Fibroblast of lung (primary cell): ENCODE measurements at regions not wholly inside any gene's neighbourhood (a gene's known extent, or its start where the extent isn't known, plus 50 kb on each side); places are given as distances from the start of the nearest gene placed in this dataset.

Experiments used
- DNase-seq, 2 donors: peaks; one replicate each; pipeline versions ENCODE4 v3.0.0 to v3.0.0-alpha.2; 2010; ENCODE audit warnings: low read depth in 2 of 2
- H2AFZ ChIP-seq: 2 replicates; pipeline ENCODE4 v1.5.1; 2012; ENCODE audit warnings: low read length, control low read depth, inconsistent platforms
- H3K27ac ChIP-seq: 2 replicates; pipeline ENCODE4 v1.5.1; 2011; ENCODE audit warnings: low read length, control low read depth; ENCODE audit not compliant: insufficient read depth
- H3K27me3 ChIP-seq: 2 replicates; pipeline ENCODE4 v1.5.1; 2011; ENCODE audit warnings: mild to moderate bottlenecking, low read length; ENCODE audit not compliant: control insufficient read depth, insufficient read depth
- H3K36me3 ChIP-seq: 2 replicates; pipeline ENCODE4 v1.5.1; 2011; ENCODE audit warnings: low read length; ENCODE audit not compliant: control insufficient read depth, insufficient read depth
- H3K4me1 ChIP-seq: 2 replicates; pipeline ENCODE4 v1.5.1; 2011; ENCODE audit warnings: low read length; ENCODE audit not compliant: control insufficient read depth, insufficient read depth; ENCODE audit errors: extremely low read depth
- H3K4me2 ChIP-seq: 2 replicates; pipeline ENCODE4 v1.5.1; 2011; ENCODE audit warnings: low read length, control low read depth; ENCODE audit not compliant: insufficient read depth; ENCODE audit errors: extremely low read depth
- H3K4me3 ChIP-seq, 4 experiments: fragments of 200-600 bp in 1 of 4; sonication (generic) in 1 of 4; replicated peaks in 1 of 4; 2 replicates each; pipeline ENCODE4 v1.5.1; 2011 to 2016; ENCODE audit warnings: low read length in 4 of 4, low read depth in 3 of 4, mild to moderate bottlenecking in 3 of 4, control low read depth in 2 of 4, inconsistent platforms in 1 of 4, mixed read lengths in 1 of 4; ENCODE audit not compliant: insufficient read depth in 1 of 4; ENCODE audit errors: control extremely low read depth in 1 of 4
- H3K79me2 ChIP-seq: 2 replicates; pipeline ENCODE4 v1.5.1; 2012; ENCODE audit warnings: mild to moderate bottlenecking, low read length, inconsistent platforms; ENCODE audit not compliant: control insufficient read depth, insufficient read depth
- H3K9ac ChIP-seq: 2 replicates; pipeline ENCODE4 v1.5.1; 2011; ENCODE audit warnings: mild to moderate bottlenecking, low read length, control low read depth; ENCODE audit not compliant: insufficient read depth
- H3K9me3 ChIP-seq: 2 replicates; pipeline ENCODE4 v1.5.1; 2012; ENCODE audit warnings: low read depth, low read length; ENCODE audit not compliant: control insufficient read depth, insufficient read depth
- H4K20me1 ChIP-seq: 2 replicates; pipeline ENCODE4 v1.5.1; 2011; ENCODE audit warnings: low read length; ENCODE audit not compliant: control insufficient read depth, insufficient read depth; ENCODE audit errors: extremely low read depth
- EZH2 ChIP-seq: IDR thresholded peaks from 2 replicates; pipeline ENCODE4 v1.5.1; 2012; ENCODE audit warnings: low read length, control low read depth, mild to moderate bottlenecking; ENCODE audit errors: missing control alignments
- TF ChIP-seq, protein P1 (sequence below), 2 donors: IDR thresholded peaks in 1 of 2; conservative IDR thresholded peaks in 1 of 2; 1 replicate in 1 of 2; 2 replicates in 1 of 2; pipeline ENCODE4 v1.5.1; 2011 to 2012; ENCODE audit warnings: low read length in 2 of 2, control low read depth in 1 of 2, inconsistent platforms in 1 of 2, low read depth in 1 of 2, mild to moderate bottlenecking in 1 of 2

DNA sequence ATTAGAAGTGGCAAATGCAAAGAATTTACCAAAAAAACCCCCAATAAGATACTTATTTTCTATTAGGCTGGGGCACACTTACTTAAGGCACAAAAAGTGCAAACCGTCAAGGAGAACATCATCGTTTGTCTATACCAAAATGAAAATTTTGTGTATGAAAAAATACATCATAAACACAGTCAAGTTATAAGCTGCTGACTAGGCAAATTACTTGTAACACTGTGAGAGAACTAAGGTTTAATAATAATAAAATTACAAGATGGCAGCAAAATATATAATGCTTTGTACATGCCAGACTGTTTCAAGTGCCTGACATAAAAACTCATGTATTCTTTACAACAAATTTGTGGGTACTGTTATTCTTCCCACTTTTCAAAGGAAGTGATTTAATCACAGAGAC is 297.2 kb upstream of the CRBN start:
- H3K27me3 ChIP-seq: no peaks in the 10 kb centered on the region
- no peaks in the 10 kb centered on the region for H4K20me1 ChIP-seq
- H3K79me2 ChIP-seq: no peaks in the 10 kb centered on the region
- H3K4me3 ChIP-seq: no peak overlapping the region
- no peak overlapping the region for H3K27ac ChIP-seq
- TF ChIP-seq, protein P1, sequence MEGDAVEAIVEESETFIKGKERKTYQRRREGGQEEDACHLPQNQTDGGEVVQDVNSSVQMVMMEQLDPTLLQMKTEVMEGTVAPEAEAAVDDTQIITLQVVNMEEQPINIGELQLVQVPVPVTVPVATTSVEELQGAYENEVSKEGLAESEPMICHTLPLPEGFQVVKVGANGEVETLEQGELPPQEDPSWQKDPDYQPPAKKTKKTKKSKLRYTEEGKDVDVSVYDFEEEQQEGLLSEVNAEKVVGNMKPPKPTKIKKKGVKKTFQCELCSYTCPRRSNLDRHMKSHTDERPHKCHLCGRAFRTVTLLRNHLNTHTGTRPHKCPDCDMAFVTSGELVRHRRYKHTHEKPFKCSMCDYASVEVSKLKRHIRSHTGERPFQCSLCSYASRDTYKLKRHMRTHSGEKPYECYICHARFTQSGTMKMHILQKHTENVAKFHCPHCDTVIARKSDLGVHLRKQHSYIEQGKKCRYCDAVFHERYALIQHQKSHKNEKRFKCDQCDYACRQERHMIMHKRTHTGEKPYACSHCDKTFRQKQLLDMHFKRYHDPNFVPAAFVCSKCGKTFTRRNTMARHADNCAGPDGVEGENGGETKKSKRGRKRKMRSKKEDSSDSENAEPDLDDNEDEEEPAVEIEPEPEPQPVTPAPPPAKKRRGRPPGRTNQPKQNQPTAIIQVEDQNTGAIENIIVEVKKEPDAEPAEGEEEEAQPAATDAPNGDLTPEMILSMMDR (conservative IDR thresholded peaks at IDR 0.05 in 1 of 2, IDR thresholded peaks at IDR 0.05 in 1 of 2; ENCODE audit: low read depth in 1 of 2, low read length in 2 of 2): no peak
- no peak for TF ChIP-seq EZH2
- H3K4me1 ChIP-seq: no peaks in the 10 kb centered on the region
- no peak overlapping the region for H2AFZ ChIP-seq
- H3K9ac ChIP-seq: no peak overlapping the region
- no peak for DNase-seq
- no peaks in the 10 kb centered on the region for H3K9me3 ChIP-seq
- H3K36me3 ChIP-seq: no peaks in the 10 kb centered on the region
- H3K4me2 ChIP-seq: no peak overlapping the region

DNA sequence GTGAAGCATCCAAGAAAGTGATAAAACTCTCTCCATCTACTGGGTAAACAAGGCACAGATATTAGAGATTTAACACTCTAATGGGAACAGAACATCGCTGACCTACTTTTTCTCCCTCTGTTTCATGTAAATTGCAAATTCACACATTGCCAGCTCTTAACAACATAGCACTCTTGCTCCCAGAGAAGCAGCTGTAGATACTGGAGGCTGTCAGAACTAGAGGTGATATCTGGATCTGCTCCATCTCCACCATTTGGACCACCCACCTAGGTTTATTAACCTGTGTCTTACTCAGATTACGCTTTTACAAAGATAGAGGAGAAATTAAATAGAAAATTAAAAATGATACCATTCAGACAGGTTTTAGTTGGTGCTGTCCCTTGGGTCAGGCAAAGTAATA is 289.1 kb upstream of the CRBN start:
- no peak overlapping the region for H3K9ac ChIP-seq
- no peaks in the 10 kb centered on the region for H4K20me1 ChIP-seq
- no peak overlapping the region for H3K27ac ChIP-seq
- H3K9me3 ChIP-seq: no peaks in the 10 kb centered on the region
- H3K4me1 ChIP-seq: no peaks in the 10 kb centered on the region
- no peak for TF ChIP-seq EZH2
- TF ChIP-seq, protein P1 (conservative IDR thresholded peaks at IDR 0.05 in 1 of 2, IDR thresholded peaks at IDR 0.05 in 1 of 2; ENCODE audit: low read depth in 1 of 2, low read length in 2 of 2): no peak
- H2AFZ ChIP-seq: no peak overlapping the region
- no peaks in the 10 kb centered on the region for H3K27me3 ChIP-seq
- no peak overlapping the region for H3K4me3 ChIP-seq
- no peaks in the 10 kb centered on the region for H3K79me2 ChIP-seq
- no peaks in the 10 kb centered on the region for H3K36me3 ChIP-seq
- H3K4me2 ChIP-seq: no peak overlapping the region
- DNase-seq: no peak

DNA sequence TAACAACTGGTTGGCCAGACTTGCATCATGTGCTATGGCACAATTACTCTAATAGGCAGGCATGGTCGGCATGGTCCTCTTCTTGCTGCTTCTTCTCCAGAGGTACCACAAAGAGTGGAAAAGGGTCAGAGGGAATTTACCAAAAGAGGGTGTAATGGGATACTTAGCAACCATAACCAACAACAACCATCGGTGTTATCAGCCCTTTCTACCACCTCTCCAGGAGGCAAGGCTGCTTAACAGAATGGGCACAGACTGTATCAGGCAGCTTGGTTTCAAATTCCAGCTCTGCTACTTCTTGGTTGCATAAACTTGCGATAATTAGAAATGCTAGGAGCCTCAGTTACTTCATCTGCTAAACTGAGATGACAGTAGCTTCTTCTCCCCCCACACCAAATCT is 284.6 kb upstream of the CRBN start:
- Histone ChIP-seq H2AFZ (no peak overlapping the region), H3K4me3 (no peak overlapping the region), H3K36me3 (no peaks in the 10 kb centered on the region), H3K79me2 (no peaks in the 10 kb centered on the region), H3K9ac (no peak overlapping the region), H3K9me3 (no peaks in the 10 kb centered on the region), H3K4me1 (no peaks in the 10 kb centered on the region), H3K27ac (no peak overlapping the region), H4K20me1 (no peaks in the 10 kb centered on the region), H3K27me3 (no peaks in the 10 kb centered on the region), H3K4me2 (no peak overlapping the region)
- no peak for TF ChIP-seq EZH2
- TF ChIP-seq, protein P1 (conservative IDR thresholded peaks at IDR 0.05 in 1 of 2, IDR thresholded peaks at IDR 0.05 in 1 of 2; ENCODE audit: low read depth in 1 of 2, low read length in 2 of 2): no peak
- no peak for DNase-seq
